ENCODE measurements at regions not wholly inside any gene's neighbourhood (a gene's known extent, or its start where the extent isn't known, plus 50 kb on each side); places are given as distances from the start of the nearest gene placed in this dataset.
A peak's percentile ranks its signal among the peaks of the same experiment; 100 is the strongest.
"Not testable (repeated sequence)": the region's sequence is repeated elsewhere in the genome, so short reads cannot be mapped to it uniquely, and the experiment has no call there.

GRCh38 chr4:34371676-34372075 lies 1872.6 kb downstream of the ARAP2 start:
- no peaks in the 10 kb centered on the region for H3K4me1 ChIP-seq (ENCODE audit: control insufficient read depth, insufficient read depth, low read length)
- H3K27me3 ChIP-seq (ENCODE audit: control insufficient read depth, insufficient read depth, low read length) = no peaks in the 10 kb centered on the region
- H3K36me3 ChIP-seq (ENCODE audit: control insufficient read depth, insufficient read depth, low read length) = no peaks in the 10 kb centered on the region
- no peaks in the 10 kb centered on the region for H3K9me3 ChIP-seq (ENCODE audit: control insufficient read depth, insufficient read depth, low read length)
- no peak for DNase-seq (ENCODE audit: low read depth in 4 of 6, low spot score in 6 of 6)
- H3K4me3 ChIP-seq (ENCODE audit: low read depth, low read length) = no peak overlapping the region
- no peak overlapping the region for H3K27ac ChIP-seq (ENCODE audit: low read depth, low read length)
- WGBS (ENCODE audit: insufficient coverage) = 88% methylated on average over 1 of the region's 2 CpGs

GRCh38 chr4:34372815-34373214 lies 1871.5 kb downstream of the ARAP2 start:
- Histone ChIP-seq H3K36me3 (ENCODE audit: control insufficient read depth, insufficient read depth, low read length) (no peaks in the 10 kb centered on the region), H3K27ac (ENCODE audit: low read depth, low read length) (no peak overlapping the region), H3K27me3 (ENCODE audit: control insufficient read depth, insufficient read depth, low read length) (no peaks in the 10 kb centered on the region), H3K9me3 (ENCODE audit: control insufficient read depth, insufficient read depth, low read length) (no peaks in the 10 kb centered on the region), H3K4me3 (ENCODE audit: low read depth, low read length) (no peak overlapping the region), H3K4me1 (ENCODE audit: control insufficient read depth, insufficient read depth, low read length) (no peaks in the 10 kb centered on the region)
- peak in 1 of 6 donors; percentile 9 for DNase-seq (ENCODE audit: low read depth in 4 of 6, low spot score in 6 of 6)
- no CpG with 5 or more reads among the region's 2 CpGs for WGBS (ENCODE audit: insufficient coverage)

DNA sequence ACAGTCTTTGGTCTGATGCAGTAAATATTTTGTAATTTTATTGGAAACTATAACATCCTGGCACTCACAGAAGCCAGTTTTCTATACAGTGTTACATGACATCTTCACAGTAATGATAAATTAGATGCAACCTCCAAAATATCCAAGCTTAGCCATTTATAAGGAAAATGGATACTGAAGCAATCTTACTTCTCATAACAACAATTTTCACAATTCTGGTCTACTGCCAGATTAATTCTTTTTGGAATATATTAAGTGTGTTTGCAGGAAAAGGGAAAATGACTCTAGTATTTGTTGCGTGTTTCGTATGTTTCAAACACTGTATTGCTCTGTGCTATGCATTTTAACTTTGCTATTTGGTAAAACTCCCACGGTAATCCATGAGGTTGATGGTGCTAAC lies 1870.9 kb downstream of the ARAP2 start:
- no peaks in the 10 kb centered on the region for H3K9me3 ChIP-seq (ENCODE audit: control insufficient read depth, insufficient read depth, low read length)
- 100% methylated on average over 3 of the region's 3 CpGs for WGBS (ENCODE audit: insufficient coverage)
- H3K36me3 ChIP-seq (ENCODE audit: control insufficient read depth, insufficient read depth, low read length) = no peaks in the 10 kb centered on the region
- H3K27me3 ChIP-seq (ENCODE audit: control insufficient read depth, insufficient read depth, low read length) = no peaks in the 10 kb centered on the region
- H3K27ac ChIP-seq (ENCODE audit: low read depth, low read length) = no peak overlapping the region
- DNase-seq (ENCODE audit: low read depth in 4 of 6, low spot score in 6 of 6) = no peak
- H3K4me3 ChIP-seq (ENCODE audit: low read depth, low read length) = no peak overlapping the region
- H3K4me1 ChIP-seq (ENCODE audit: control insufficient read depth, insufficient read depth, low read length) = no peaks in the 10 kb centered on the region

DNA sequence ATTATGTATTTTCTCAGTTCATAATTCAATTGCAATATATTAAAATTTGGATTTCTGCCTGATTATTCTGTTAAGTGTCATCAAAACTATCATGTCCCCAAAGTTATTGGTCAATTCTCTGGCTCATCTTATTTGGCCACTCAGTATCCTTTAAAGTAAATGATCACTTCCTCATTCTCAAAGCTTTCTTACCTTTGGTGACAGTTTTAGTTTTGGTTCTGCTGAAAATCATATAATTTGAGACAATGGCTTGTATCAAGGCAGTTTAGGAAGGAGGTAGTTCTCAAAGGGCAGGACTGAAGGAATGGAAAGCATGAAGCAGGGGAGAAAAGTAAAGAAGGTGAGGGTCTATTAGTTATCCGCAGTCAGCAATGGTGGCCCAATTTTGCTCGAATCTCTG lies 1832.1 kb downstream of the ARAP2 start:
- no CpG with 5 or more reads among the region's 2 CpGs for WGBS (ENCODE audit: insufficient coverage)
- no peaks in the 10 kb centered on the region for H3K4me1 ChIP-seq (ENCODE audit: control insufficient read depth, insufficient read depth, low read length)

DNA sequence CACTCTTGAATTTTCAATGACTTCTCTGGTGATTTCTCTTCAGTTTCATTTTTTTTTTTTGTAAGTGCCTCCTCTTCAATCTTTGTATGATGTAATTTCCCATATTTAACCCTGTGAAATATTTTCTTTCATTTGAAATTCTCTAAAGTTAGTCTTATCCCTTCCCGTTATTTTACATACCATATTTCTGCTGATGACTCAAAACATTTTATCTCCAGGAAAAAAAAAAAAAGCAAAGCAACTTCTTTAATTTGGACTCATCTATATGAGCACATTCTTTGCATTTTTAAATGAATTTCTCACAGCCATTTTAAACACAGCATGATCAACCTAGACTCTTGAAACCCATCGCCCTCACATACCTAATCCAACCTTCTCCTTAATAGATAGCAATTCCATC lies 1831.4 kb downstream of the ARAP2 start:
- no peaks in the 10 kb centered on the region for H3K4me1 ChIP-seq (ENCODE audit: control insufficient read depth, insufficient read depth, low read length)
- DNase-seq (ENCODE audit: low read depth in 4 of 6, low spot score in 6 of 6) = no peak
- H3K4me3 ChIP-seq (ENCODE audit: low read depth, low read length) = no peak overlapping the region
- no peaks in the 10 kb centered on the region for H3K36me3 ChIP-seq (ENCODE audit: control insufficient read depth, insufficient read depth, low read length)
- no peaks in the 10 kb centered on the region for H3K27me3 ChIP-seq (ENCODE audit: control insufficient read depth, insufficient read depth, low read length)
- 93% methylated on average over 2 of the region's 2 CpGs for WGBS (ENCODE audit: insufficient coverage)
- H3K27ac ChIP-seq (ENCODE audit: low read depth, low read length) = no peak overlapping the region
- H3K9me3 ChIP-seq (ENCODE audit: control insufficient read depth, insufficient read depth, low read length) = peaks cover 5% of the 10 kb centered on the region

More for the DNA sequence above, 1832.1 kb downstream of the ARAP2 start:
- no peaks in the 10 kb centered on the region for H3K36me3 ChIP-seq (ENCODE audit: control insufficient read depth, insufficient read depth, low read length)
- H3K27me3 ChIP-seq (ENCODE audit: control insufficient read depth, insufficient read depth, low read length) = no peaks in the 10 kb centered on the region
- H3K4me3 ChIP-seq (ENCODE audit: low read depth, low read length) = no peak overlapping the region
- H3K27ac ChIP-seq (ENCODE audit: low read depth, low read length) = no peak overlapping the region
- H3K9me3 ChIP-seq (ENCODE audit: control insufficient read depth, insufficient read depth, low read length) = peaks cover 5% of the 10 kb centered on the region
- no peak for DNase-seq (ENCODE audit: low read depth in 4 of 6, low spot score in 6 of 6)

DNA sequence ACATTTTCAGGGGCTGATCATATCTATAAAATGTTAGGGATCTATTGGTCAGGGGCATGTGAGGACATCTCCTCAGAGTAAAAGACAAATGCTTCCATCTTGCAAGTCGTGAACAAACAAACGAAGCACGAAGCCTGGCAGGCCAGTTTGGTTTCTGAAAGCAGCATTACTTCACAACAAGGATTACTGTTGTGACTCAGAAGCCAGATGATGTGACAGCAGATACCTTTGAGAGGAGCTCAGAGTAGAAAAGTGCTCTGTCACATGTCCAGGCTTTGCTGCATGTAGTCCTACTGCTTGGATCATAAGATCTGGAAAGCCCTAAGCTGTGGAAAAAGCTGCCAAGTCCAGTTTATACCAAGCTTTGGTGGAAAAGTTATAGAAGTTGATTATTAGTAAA lies 1827.2 kb downstream of the ARAP2 start:
- Histone ChIP-seq H3K4me1 (ENCODE audit: control insufficient read depth, insufficient read depth, low read length) (no peaks in the 10 kb centered on the region), H3K27me3 (ENCODE audit: control insufficient read depth, insufficient read depth, low read length) (no peaks in the 10 kb centered on the region), H3K36me3 (ENCODE audit: control insufficient read depth, insufficient read depth, low read length) (no peaks in the 10 kb centered on the region), H3K9me3 (ENCODE audit: control insufficient read depth, insufficient read depth, low read length) (peaks cover 2% of the 10 kb centered on the region), H3K4me3 (ENCODE audit: low read depth, low read length) (no peak overlapping the region), H3K27ac (ENCODE audit: low read depth, low read length) (no peak overlapping the region)
- WGBS (ENCODE audit: insufficient coverage) = 96% methylated on average over 3 of the region's 3 CpGs
- DNase-seq (ENCODE audit: low read depth in 4 of 6, low spot score in 6 of 6) = no peak

GRCh38 chr4:34419871-34420270 lies 1824.4 kb downstream of the ARAP2 start:
- Histone ChIP-seq H3K27me3 (ENCODE audit: control insufficient read depth, insufficient read depth, low read length) (no peaks in the 10 kb centered on the region), H3K4me3 (ENCODE audit: low read depth, low read length) (no peak overlapping the region), H3K36me3 (ENCODE audit: control insufficient read depth, insufficient read depth, low read length) (no peaks in the 10 kb centered on the region), H3K4me1 (ENCODE audit: control insufficient read depth, insufficient read depth, low read length) (no peaks in the 10 kb centered on the region), H3K9me3 (ENCODE audit: control insufficient read depth, insufficient read depth, low read length) (no peaks in the 10 kb centered on the region), H3K27ac (ENCODE audit: low read depth, low read length) (no peak overlapping the region)
- DNase-seq (ENCODE audit: low read depth in 4 of 6, low spot score in 6 of 6) = peak in 1 of 6 donors; percentile 10
- WGBS (ENCODE audit: insufficient coverage) = no CpG with 5 or more reads among the region's 2 CpGs

DNA sequence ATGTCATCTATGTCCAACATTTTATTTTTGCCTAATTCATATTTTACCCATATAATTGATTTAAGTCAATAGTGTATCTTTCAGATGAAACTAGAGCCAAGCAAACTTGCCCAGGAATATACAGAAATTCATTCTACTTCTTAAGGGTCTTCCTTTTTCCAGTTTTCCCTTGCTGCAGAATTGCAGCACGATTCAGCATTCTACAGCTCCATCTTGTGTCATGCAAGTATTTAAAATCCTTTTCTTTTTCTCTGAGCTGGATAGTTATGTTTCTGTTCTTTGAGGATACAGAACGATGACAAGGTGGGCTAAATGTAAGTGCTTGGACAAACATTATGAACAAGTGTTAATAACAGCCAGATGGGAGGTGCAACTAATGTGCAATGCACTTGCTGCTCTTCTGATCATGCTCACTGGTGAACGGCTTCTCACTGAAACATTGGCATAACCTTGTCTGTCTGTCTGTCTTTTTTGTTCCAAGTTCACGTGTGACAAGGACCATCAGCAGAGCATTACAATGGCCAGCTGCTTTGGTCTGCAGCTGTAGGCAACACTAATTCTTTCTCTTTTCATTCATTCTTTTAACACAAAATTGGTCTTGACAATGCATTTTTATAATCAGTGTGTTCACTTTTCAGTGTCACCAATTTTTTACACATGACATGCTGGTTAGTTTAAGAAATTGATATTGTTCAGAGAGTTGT lies 1821.7 kb downstream of the ARAP2 start:
- H3K4me3 ChIP-seq (ENCODE audit: low read depth, low read length) = no peak overlapping the region
- H3K9me3 ChIP-seq (ENCODE audit: control insufficient read depth, insufficient read depth, low read length) = no peaks in the 10 kb centered on the region
- no peaks in the 10 kb centered on the region for H3K4me1 ChIP-seq (ENCODE audit: control insufficient read depth, insufficient read depth, low read length)
- 17% methylated on average over 3 of the region's 4 CpGs for WGBS (ENCODE audit: insufficient coverage)
- H3K36me3 ChIP-seq (ENCODE audit: control insufficient read depth, insufficient read depth, low read length) = no peaks in the 10 kb centered on the region
- no peaks in the 10 kb centered on the region for H3K27me3 ChIP-seq (ENCODE audit: control insufficient read depth, insufficient read depth, low read length)
- H3K27ac ChIP-seq (ENCODE audit: low read depth, low read length) = no peak overlapping the region
- DNase-seq (ENCODE audit: low read depth in 4 of 6, low spot score in 6 of 6) = peak in 5 of 6 donors; percentile 27 to 93 (median 37)

DNA sequence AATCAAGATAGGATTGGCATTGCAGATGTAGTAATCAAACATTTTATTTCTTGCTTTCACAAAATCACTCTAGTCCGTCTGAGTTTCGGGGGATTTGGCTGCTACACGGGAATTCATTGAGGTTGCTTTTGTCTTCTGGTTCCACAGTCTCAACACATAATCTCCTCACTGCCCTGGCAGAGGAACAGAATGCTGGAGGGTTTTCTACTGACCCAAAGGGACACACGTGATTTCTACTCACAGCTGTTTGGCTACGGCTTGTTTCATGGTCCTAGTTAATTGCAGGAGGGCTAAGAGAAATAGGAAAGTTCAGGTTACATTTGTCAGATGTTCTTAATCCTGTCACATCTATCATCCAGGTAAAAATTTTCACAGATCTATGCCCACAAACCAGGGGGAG lies 1811.6 kb downstream of the ARAP2 start:
- WGBS (ENCODE audit: insufficient coverage) = no CpG with 5 or more reads among the region's 5 CpGs
- Histone ChIP-seq H3K9me3 (ENCODE audit: control insufficient read depth, insufficient read depth, low read length) (no peaks in the 10 kb centered on the region), H3K27ac (ENCODE audit: low read depth, low read length) (no peak overlapping the region), H3K4me3 (ENCODE audit: low read depth, low read length) (no peak overlapping the region), H3K36me3 (ENCODE audit: control insufficient read depth, insufficient read depth, low read length) (no peaks in the 10 kb centered on the region), H3K27me3 (ENCODE audit: control insufficient read depth, insufficient read depth, low read length) (no peaks in the 10 kb centered on the region), H3K4me1 (ENCODE audit: control insufficient read depth, insufficient read depth, low read length) (no peaks in the 10 kb centered on the region)
- DNase-seq (ENCODE audit: low read depth in 4 of 6, low spot score in 6 of 6) = no peak

- not testable (repeated sequence) for H3K27ac ChIP-seq (ENCODE audit: low read depth, low read length); H3K36me3 ChIP-seq (ENCODE audit: control insufficient read depth, insufficient read depth, low read length); H3K9me3 ChIP-seq (ENCODE audit: control insufficient read depth, insufficient read depth, low read length); H3K4me3 ChIP-seq (ENCODE audit: low read depth, low read length); H3K4me1 ChIP-seq (ENCODE audit: control insufficient read depth, insufficient read depth, low read length); H3K27me3 ChIP-seq (ENCODE audit: control insufficient read depth, insufficient read depth, low read length)
- DNase-seq (ENCODE audit: low read depth in 4 of 6, low spot score in 6 of 6) = peak in 1 of 6 donors; percentile 21
- WGBS (ENCODE audit: insufficient coverage) = no CpG with 5 or more reads among the region's 5 CpGs
Measured at GRCh38 chr4:34434377-34434776, 1809.9 kb downstream of the ARAP2 start.
